Osteoblast (primary cell): ENCODE measurements at regions not wholly inside any gene's neighbourhood (a gene's known extent, or its start where the extent isn't known, plus 50 kb on each side); places are given as distances from the start of the nearest gene placed in this dataset.

Experiments
- DNase-seq: peaks from one replicate; pipeline ENCODE4 v3.0.0; 2011; ENCODE audit warnings: low spot score, mixed read lengths; ENCODE audit not compliant: insufficient read length; ENCODE audit errors: missing footprints
- H2AFZ ChIP-seq: 2 replicates; pipeline ENCODE4 v1.6.0; 2011; ENCODE audit warnings: mild to moderate bottlenecking, low read length
- H3K27ac ChIP-seq: 2 replicates; pipeline ENCODE4 v1.5.1; 2011; ENCODE audit warnings: mild to moderate bottlenecking, low read depth, low read length, moderate library complexity
- H3K27me3 ChIP-seq: 2 replicates; pipeline ENCODE4 v1.6.0; 2012; ENCODE audit warnings: mild to moderate bottlenecking, control low read depth, inconsistent platforms, low read length, moderate library complexity; ENCODE audit not compliant: insufficient read depth
- H3K36me3 ChIP-seq: 2 replicates; pipeline ENCODE4 v1.5.1; 2011; ENCODE audit warnings: mild to moderate bottlenecking, low read length, control low read depth, moderate library complexity; ENCODE audit not compliant: insufficient read depth
- H3K4me1 ChIP-seq: 2 replicates; pipeline ENCODE4 v1.5.1; 2011; ENCODE audit warnings: mild to moderate bottlenecking, low read length, control low read depth, moderate library complexity; ENCODE audit not compliant: insufficient read depth
- H3K4me2 ChIP-seq: 2 replicates; pipeline ENCODE4 v1.6.0; 2011; ENCODE audit warnings: mild to moderate bottlenecking, low read length; ENCODE audit not compliant: insufficient read depth
- H3K4me3 ChIP-seq: fragments of 200-600 bp; sonication (generic); 3 replicates; pipeline ENCODE4 v1.5.1; 2012; ENCODE audit warnings: mild to moderate bottlenecking, low read length, inconsistent platforms; ENCODE audit not compliant: insufficient read depth
- H3K79me2 ChIP-seq: 2 replicates; pipeline ENCODE4 v1.6.0; 2012; ENCODE audit warnings: mild to moderate bottlenecking, low read length, control low read depth, inconsistent platforms; ENCODE audit not compliant: insufficient read depth
- H3K9me3 ChIP-seq: 2 replicates; pipeline ENCODE4 v1.5.1; 2011; ENCODE audit warnings: low read depth, low read length, control low read depth
- H4K20me1 ChIP-seq: 2 replicates; pipeline ENCODE4 v1.6.0; 2012; ENCODE audit warnings: mild to moderate bottlenecking, low read length, control low read depth; ENCODE audit not compliant: insufficient read depth
- CTCF ChIP-seq: IDR thresholded peaks from 2 replicates; pipeline ENCODE4 v1.5.1; 2011; ENCODE audit warnings: mild to moderate bottlenecking, low read depth, low read length, moderate library complexity; ENCODE audit errors: extremely low read depth

GRCh38 chr13:72458701-72459100 lies 268.7 kb downstream of the MZT1 start:
- H3K79me2 ChIP-seq, result no peaks in the 10 kb centered on the region
- H3K4me2 ChIP-seq, result no peak overlapping the region
- H3K36me3 ChIP-seq, result no peaks in the 10 kb centered on the region
- H3K4me1 ChIP-seq, result no peaks in the 10 kb centered on the region
- H4K20me1 ChIP-seq, result no peaks in the 10 kb centered on the region
- TF ChIP-seq CTCF, result no peak
- H2AFZ ChIP-seq, result no peak overlapping the region
- no peak overlapping the region for H3K27ac ChIP-seq
- no peaks in the 10 kb centered on the region for H3K27me3 ChIP-seq
- no peaks in the 10 kb centered on the region for H3K9me3 ChIP-seq
- no peak overlapping the region for H3K4me3 ChIP-seq
- DNase-seq, result no peak

GRCh38 chr13:72457151-72457550 lies 270.3 kb downstream of the MZT1 start:
- no peak for DNase-seq
- Histone ChIP-seq H3K27ac (no peak overlapping the region), H3K79me2 (no peaks in the 10 kb centered on the region), H2AFZ (no peak overlapping the region), H3K4me3 (no peak overlapping the region), H3K36me3 (no peaks in the 10 kb centered on the region), H4K20me1 (no peaks in the 10 kb centered on the region), H3K27me3 (no peaks in the 10 kb centered on the region), H3K4me1 (no peaks in the 10 kb centered on the region), H3K9me3 (no peaks in the 10 kb centered on the region), H3K4me2 (no peak overlapping the region)
- no peak for TF ChIP-seq CTCF

GRCh38 chr13:72456486-72456885 lies 270.9 kb downstream of the MZT1 start:
- Histone ChIP-seq H3K4me3 (no peak overlapping the region), H3K9me3 (no peaks in the 10 kb centered on the region), H2AFZ (no peak overlapping the region), H3K27me3 (no peaks in the 10 kb centered on the region), H3K4me2 (no peak overlapping the region), H3K79me2 (no peaks in the 10 kb centered on the region), H3K27ac (no peak overlapping the region), H3K36me3 (no peaks in the 10 kb centered on the region), H4K20me1 (no peaks in the 10 kb centered on the region), H3K4me1 (no peaks in the 10 kb centered on the region)
- TF ChIP-seq CTCF, result no peak
- DNase-seq, result no peak

GRCh38 chr13:72453161-72453560 lies 274.3 kb downstream of the MZT1 start:
- Histone ChIP-seq H3K4me3 (no peak overlapping the region), H4K20me1 (no peaks in the 10 kb centered on the region), H3K9me3 (no peaks in the 10 kb centered on the region), H3K4me2 (no peak overlapping the region), H3K36me3 (no peaks in the 10 kb centered on the region), H2AFZ (no peak overlapping the region), H3K27me3 (no peaks in the 10 kb centered on the region), H3K79me2 (no peaks in the 10 kb centered on the region), H3K4me1 (no peaks in the 10 kb centered on the region), H3K27ac (no peak overlapping the region)
- DNase-seq, result no peak
- no peak for TF ChIP-seq CTCF
